Keratinocyte (primary cell): ENCODE measurements at regions not wholly inside any gene's neighbourhood (a gene's known extent, or its start where the extent isn't known, plus 50 kb on each side); places are given as distances from the start of the nearest gene placed in this dataset.

ENCODE experiments used
- DNase-seq: peaks from one replicate; pipeline ENCODE4 v3.0.0-alpha.2; 2011; ENCODE audit warnings: low read depth, missing footprints, low spot score
- FAIRE-seq: peaks from 2 replicates; lab custom pipeline; 2011; peaks lifted over from hg19 to GRCh38; lab: Jason Lieb, UNC
- H2AFZ ChIP-seq: 2 replicates; pipeline ENCODE4 v1.6.0; 2012; ENCODE audit warnings: low read length, control low read depth, inconsistent platforms; ENCODE audit not compliant: control insufficient read depth
- H3K27ac ChIP-seq: 2 replicates; pipeline ENCODE4 v1.5.1; 2011; ENCODE audit warnings: low read length; ENCODE audit not compliant: control insufficient read depth, insufficient read depth
- H3K27me3 ChIP-seq: 3 replicates; pipeline ENCODE4 v1.6.0; 2011; ENCODE audit warnings: low read length; ENCODE audit not compliant: control insufficient read depth, insufficient read depth; ENCODE audit errors: extremely low read depth
- H3K36me3 ChIP-seq, 2 experiments: 2 replicates in 1 of 2; 3 replicates in 1 of 2; pipeline ENCODE4 v1.5.1; 2011; ENCODE audit warnings: low read length in 2 of 2, mild to moderate bottlenecking in 1 of 2; ENCODE audit not compliant: control insufficient read depth in 2 of 2, insufficient read depth in 2 of 2; ENCODE audit errors: extremely low read depth in 1 of 2
- H3K4me1 ChIP-seq: 3 replicates; pipeline ENCODE4 v1.5.1; 2011; ENCODE audit warnings: low read length; ENCODE audit not compliant: control insufficient read depth, insufficient read depth; ENCODE audit errors: extremely low read depth
- H3K4me2 ChIP-seq: 3 replicates; pipeline ENCODE4 v1.6.0; 2011; ENCODE audit warnings: low read depth, low read length; ENCODE audit not compliant: control insufficient read depth, insufficient read depth; ENCODE audit errors: extremely low read depth
- H3K4me3 ChIP-seq, 3 experiments: fragments of 200-600 bp in 1 of 3; sonication (generic) in 1 of 3; 2 replicates in 2 of 3; 3 replicates in 1 of 3; pipeline ENCODE4 v1.5.1; 2011 to 2016; ENCODE audit warnings: low read length in 3 of 3, mild to moderate bottlenecking in 3 of 3, control low read depth in 2 of 3, inconsistent platforms in 1 of 3, low read depth in 1 of 3, mixed read lengths in 1 of 3, mixed run types in 1 of 3, moderate library complexity in 1 of 3; ENCODE audit not compliant: control insufficient read depth in 2 of 3, insufficient read depth in 2 of 3; ENCODE audit errors: extremely low read depth in 1 of 3
- H3K79me2 ChIP-seq: 2 replicates; pipeline ENCODE4 v1.6.0; 2012; ENCODE audit warnings: low read length; ENCODE audit not compliant: control insufficient read depth, insufficient read depth
- H3K9ac ChIP-seq: 3 replicates; pipeline ENCODE4 v1.6.0; 2011; ENCODE audit warnings: low read length; ENCODE audit not compliant: control insufficient read depth, insufficient read depth; ENCODE audit errors: extremely low read depth
- H3K9me1 ChIP-seq: 3 replicates; pipeline ENCODE4 v1.6.0; 2011; ENCODE audit warnings: low read length; ENCODE audit not compliant: control insufficient read depth, insufficient read depth; ENCODE audit errors: extremely low read depth
- H3K9me3 ChIP-seq: 2 replicates; pipeline ENCODE4 v1.5.1; 2012; ENCODE audit warnings: low read depth, low read length; ENCODE audit not compliant: control insufficient read depth
- H4K20me1 ChIP-seq: 3 replicates; pipeline ENCODE4 v1.6.0; 2011; ENCODE audit warnings: low read length; ENCODE audit not compliant: control insufficient read depth, insufficient read depth; ENCODE audit errors: extremely low read depth
- CTCF ChIP-seq, 3 experiments: IDR thresholded peaks in 1 of 3; conservative IDR thresholded peaks in 1 of 3; optimal IDR thresholded peaks in 1 of 3; 2 replicates in 2 of 3; 3 replicates in 1 of 3; pipeline versions ENCODE3 to v1.5.1; 2011; ENCODE audit warnings: low read length in 3 of 3, mild to moderate bottlenecking in 3 of 3, moderate library complexity in 2 of 3, control low read depth in 1 of 3, inconsistent platforms in 1 of 3; ENCODE audit not compliant: insufficient read depth in 2 of 3; ENCODE audit errors: extremely low read depth in 1 of 3
- EZH2 ChIP-seq: IDR thresholded peaks from one replicate; pipeline ENCODE4 v1.6.1; 2012; ENCODE audit warnings: inconsistent platforms, mild to moderate bottlenecking, low read length, moderate library complexity
- dilution Hi-C: fragments of 300-500 bp; cut with MboI; formaldehyde crosslinking; loops from one replicate; pipeline ENCODE4 v1.7.0; 2020; ENCODE audit warnings: low sequenced_read_pairs; ENCODE audit not compliant: extremely low pct_ligation_motif_present

DNA sequence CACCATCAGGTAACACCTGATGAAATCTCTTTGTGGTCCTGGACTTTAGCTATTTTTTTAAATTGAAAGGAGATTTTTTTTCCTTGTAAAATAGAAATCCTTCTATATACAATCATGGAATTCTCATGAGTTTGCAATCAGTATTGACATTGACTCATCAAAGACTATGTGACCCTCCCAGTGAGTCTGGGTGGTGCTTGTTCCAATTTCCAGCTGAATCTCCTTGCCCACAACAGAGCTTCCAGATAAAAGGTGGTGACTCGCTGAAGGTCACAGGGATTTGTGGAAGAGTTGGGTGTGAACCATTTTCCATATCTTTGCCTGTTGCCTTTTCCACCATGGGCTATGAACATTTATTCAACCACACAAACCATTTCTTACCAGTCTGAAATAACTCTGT, 486.6 kb downstream of the AJAP1 start:
- TF ChIP-seq EZH2, result no peak
- no peak for TF ChIP-seq CTCF (optimal IDR thresholded peaks at IDR 0.05 in 1 of 3, IDR thresholded peaks at IDR 0.05 in 1 of 3, conservative IDR thresholded peaks at IDR 0.05 in 1 of 3; ENCODE audit: extremely low read depth in 1 of 3, insufficient read depth in 2 of 3, low read length in 3 of 3)
- Histone ChIP-seq H3K9me3 (peaks cover 8% of the 10 kb centered on the region), H3K27me3 (no peaks in the 10 kb centered on the region), H3K9me1 (no peaks in the 10 kb centered on the region), H3K4me1 (no peaks in the 10 kb centered on the region), H3K27ac (no peak overlapping the region), H3K79me2 (no peaks in the 10 kb centered on the region), H4K20me1 (no peaks in the 10 kb centered on the region), H3K36me3 (no peaks in the 10 kb centered on the region), H2AFZ (no peak overlapping the region), H3K9ac (no peak overlapping the region), H3K4me3 (no peak overlapping the region), H3K4me2 (no peak overlapping the region)
- FAIRE-seq, result no peak
- no peak for DNase-seq
- dilution Hi-C loops, result no loop called here

DNA sequence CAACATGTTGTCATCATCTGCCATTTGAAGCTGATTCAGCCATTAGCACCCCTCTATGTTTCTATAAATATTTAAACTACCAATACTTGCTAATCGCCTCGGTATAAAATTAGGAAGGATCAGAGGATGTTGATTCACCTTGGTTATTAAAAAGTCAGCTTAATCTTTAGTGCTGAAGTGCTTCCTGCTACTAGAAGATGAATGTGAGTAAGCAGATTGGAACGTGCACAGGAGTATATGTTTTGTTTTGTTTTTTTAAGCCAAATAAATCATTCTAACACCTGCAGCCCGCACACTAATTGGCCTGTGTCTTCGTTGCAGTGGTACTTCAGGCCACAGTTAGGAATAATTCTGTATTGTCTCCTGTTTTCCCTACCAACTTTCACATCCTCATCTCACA, 485.7 kb downstream of the AJAP1 start:
- Histone ChIP-seq H3K79me2 (no peaks in the 10 kb centered on the region), H3K36me3 (no peaks in the 10 kb centered on the region), H4K20me1 (no peaks in the 10 kb centered on the region), H3K27ac (no peak overlapping the region), H3K9me1 (no peaks in the 10 kb centered on the region), H2AFZ (no peak overlapping the region), H3K9ac (no peak overlapping the region), H3K9me3 (peaks cover 8% of the 10 kb centered on the region), H3K4me3 (no peak overlapping the region), H3K4me1 (no peaks in the 10 kb centered on the region), H3K4me2 (no peak overlapping the region), H3K27me3 (no peaks in the 10 kb centered on the region)
- dilution Hi-C loops, result no loop called here
- TF ChIP-seq EZH2 (no peak), CTCF (optimal IDR thresholded peaks at IDR 0.05 in 1 of 3, IDR thresholded peaks at IDR 0.05 in 1 of 3, conservative IDR thresholded peaks at IDR 0.05 in 1 of 3; ENCODE audit: extremely low read depth in 1 of 3, insufficient read depth in 2 of 3, low read length in 3 of 3) (no peak)
- no peak for FAIRE-seq
- no peak for DNase-seq
